ENCODE measurements at regions not wholly inside any gene's neighbourhood (a gene's known extent, or its start where the extent isn't known, plus 50 kb on each side); places are given as distances from the start of the nearest gene placed in this dataset.

DNA sequence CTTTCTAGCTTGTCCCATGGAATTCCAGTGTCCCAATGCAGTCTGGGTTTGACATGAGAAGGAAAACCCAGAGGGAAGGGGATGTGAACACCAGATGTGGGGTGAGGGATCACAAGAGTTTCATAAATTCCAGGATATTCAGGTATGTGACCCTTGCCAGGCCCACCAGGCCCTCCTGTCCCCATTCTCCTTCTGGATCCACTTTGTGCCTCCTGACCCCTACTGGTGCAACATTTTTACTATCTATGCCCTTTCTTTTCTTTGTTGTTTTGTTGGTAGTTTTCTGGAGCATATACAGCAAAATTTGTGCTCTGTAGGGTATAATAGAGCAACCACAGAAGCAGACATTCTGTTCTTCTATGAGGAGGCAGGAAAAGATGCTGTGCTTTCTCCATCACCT is 597.0 kb upstream of the GRAMD2B start:
- intact Hi-C loops (cut with DNase I): no loop called here
- no peak for DNase-seq
- TF ChIP-seq POLR2A (IDR thresholded peaks at IDR 0.05) (no peak), POLR2AphosphoS5 (IDR thresholded peaks at IDR 0.05) (no peak), EP300 (IDR thresholded peaks at IDR 0.05) (no peak)
- TF ChIP-seq, protein P1, sequence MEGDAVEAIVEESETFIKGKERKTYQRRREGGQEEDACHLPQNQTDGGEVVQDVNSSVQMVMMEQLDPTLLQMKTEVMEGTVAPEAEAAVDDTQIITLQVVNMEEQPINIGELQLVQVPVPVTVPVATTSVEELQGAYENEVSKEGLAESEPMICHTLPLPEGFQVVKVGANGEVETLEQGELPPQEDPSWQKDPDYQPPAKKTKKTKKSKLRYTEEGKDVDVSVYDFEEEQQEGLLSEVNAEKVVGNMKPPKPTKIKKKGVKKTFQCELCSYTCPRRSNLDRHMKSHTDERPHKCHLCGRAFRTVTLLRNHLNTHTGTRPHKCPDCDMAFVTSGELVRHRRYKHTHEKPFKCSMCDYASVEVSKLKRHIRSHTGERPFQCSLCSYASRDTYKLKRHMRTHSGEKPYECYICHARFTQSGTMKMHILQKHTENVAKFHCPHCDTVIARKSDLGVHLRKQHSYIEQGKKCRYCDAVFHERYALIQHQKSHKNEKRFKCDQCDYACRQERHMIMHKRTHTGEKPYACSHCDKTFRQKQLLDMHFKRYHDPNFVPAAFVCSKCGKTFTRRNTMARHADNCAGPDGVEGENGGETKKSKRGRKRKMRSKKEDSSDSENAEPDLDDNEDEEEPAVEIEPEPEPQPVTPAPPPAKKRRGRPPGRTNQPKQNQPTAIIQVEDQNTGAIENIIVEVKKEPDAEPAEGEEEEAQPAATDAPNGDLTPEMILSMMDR (IDR thresholded peaks at IDR 0.05): no peak

DNA sequence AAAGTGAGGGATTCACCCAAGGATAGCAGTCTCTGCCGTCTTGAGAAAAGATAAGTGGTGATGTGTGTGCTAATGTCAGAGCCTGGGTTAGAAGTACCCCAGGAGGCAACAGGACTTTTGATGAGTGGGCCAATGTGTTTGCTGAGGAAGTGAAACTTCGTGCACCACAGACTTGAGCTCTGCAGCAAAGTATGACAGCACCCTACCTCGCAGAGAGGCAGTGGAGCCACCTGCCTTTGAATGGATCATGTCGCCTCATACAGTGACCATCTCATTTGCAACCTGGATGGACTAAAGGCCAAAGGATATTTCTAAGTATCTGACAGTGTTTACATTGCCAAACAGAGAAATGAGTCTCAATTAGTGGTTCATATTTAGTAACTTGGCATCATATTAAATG is 593.9 kb upstream of the GRAMD2B start:
- no peak for DNase-seq
- WGBS, 2 donors: 71 to 81% methylated on average over 4 of the region's 4 CpGs
- Histone ChIP-seq H3K9me3 (no peaks in the 10 kb centered on the region), H3K4me3 (no peak overlapping the region), H3K36me3 (no peaks in the 10 kb centered on the region), H3K27ac (no peak overlapping the region), H3K27me3 (no peaks in the 10 kb centered on the region), H3K4me1 (no peaks in the 10 kb centered on the region)
- intact Hi-C loops (cut with DNase I): no loop called here
- TF ChIP-seq, protein P1 (IDR thresholded peaks at IDR 0.05): no peak
- no peak for TF ChIP-seq POLR2A (IDR thresholded peaks at IDR 0.05)

More for the DNA sequence above, 597.0 kb upstream of the GRAMD2B start:
- Histone ChIP-seq H3K4me1 (no peaks in the 10 kb centered on the region), H3K27me3 (no peaks in the 10 kb centered on the region), H3K27ac (no peak overlapping the region), H3K4me3 (no peak overlapping the region), H3K36me3 (no peaks in the 10 kb centered on the region), H3K9me3 (no peaks in the 10 kb centered on the region)

DNA sequence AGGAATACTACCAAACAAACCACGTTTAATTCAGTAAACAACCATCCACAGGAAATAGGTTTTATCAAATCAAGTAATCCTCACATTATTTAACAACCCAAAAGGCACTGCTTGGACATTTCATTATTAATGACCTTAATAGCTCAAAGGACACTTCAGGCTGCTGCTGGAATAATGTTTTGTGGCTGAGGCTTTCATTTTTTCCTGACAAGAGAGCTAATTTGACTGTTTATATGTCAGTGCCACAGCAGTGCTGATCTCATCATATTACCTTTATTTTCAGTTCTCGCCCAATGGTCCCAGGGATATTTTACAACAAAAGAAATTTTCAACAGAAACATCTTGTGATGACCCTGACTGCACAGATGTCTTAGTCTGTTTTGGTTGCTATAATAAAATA is 589.8 kb upstream of the GRAMD2B start:
- no peak overlapping the region for H3K4me3 ChIP-seq
- WGBS, 2 donors: 56 to 66% methylated on average over 2 of the region's 2 CpGs
- no peak for DNase-seq
- intact Hi-C loops (cut with DNase I): no loop called here
- H3K4me1 ChIP-seq: peaks cover 0 to 7% (median 2%) of the 10 kb centered on the region in 4 donors
- TF ChIP-seq EP300 (IDR thresholded peaks at IDR 0.05) (no peak), POLR2A (IDR thresholded peaks at IDR 0.05) (no peak), POLR2AphosphoS5 (IDR thresholded peaks at IDR 0.05) (no peak)
- TF ChIP-seq, protein P1 (IDR thresholded peaks at IDR 0.05): no peak
- no peaks in the 10 kb centered on the region for H3K27me3 ChIP-seq
- H3K27ac ChIP-seq: no peak overlapping the region
- H3K9me3 ChIP-seq: no peaks in the 10 kb centered on the region
- H3K36me3 ChIP-seq: no peaks in the 10 kb centered on the region

DNA sequence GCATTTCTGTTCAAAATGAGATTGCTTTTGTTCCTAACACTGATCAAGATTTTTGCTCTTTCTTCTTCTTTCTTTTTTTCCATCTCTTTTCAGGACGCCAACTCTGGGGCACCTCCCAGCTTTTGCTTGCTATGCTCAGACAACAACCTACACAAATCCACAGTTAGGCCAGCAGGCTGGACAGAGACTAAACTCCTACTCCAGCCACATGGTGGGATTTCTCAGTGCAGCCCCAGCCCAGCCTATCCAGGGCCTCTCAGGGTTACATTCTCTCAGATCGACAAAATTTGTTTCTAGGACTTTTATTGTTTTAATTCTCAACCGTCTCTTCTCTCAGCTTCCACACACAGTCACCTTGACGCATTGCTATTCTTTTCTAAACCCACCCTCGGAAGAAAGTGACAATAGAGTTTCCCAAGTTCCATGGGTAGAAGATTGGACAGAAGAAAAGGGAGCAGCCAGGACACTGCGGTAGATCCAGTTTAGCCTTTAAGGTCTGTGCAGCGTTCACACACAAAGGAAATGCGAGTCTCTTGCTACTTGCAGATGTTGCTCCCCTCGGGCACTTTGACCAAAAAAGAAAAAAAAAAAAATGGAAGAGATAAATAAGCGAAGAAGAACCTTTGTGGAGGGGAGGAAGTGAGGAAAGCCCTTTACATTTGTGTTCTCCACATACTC is 588.6 kb upstream of the GRAMD2B start:
- Histone ChIP-seq H3K4me3 (no peak overlapping the region), H3K36me3 (no peaks in the 10 kb centered on the region), H3K9me3 (no peaks in the 10 kb centered on the region), H3K27ac (no peak overlapping the region), H3K27me3 (no peaks in the 10 kb centered on the region), H3K4me1 (peaks cover 0 to 7% (median 2%) of the 10 kb centered on the region in 4 donors)
- WGBS, 2 donors: 84 to 86% methylated on average over 10 of the region's 10 CpGs
- no peak for DNase-seq
- TF ChIP-seq POLR2AphosphoS5 (IDR thresholded peaks at IDR 0.05): no peak
- no peak for TF ChIP-seq POLR2A (IDR thresholded peaks at IDR 0.05)
- no peak for TF ChIP-seq EP300 (IDR thresholded peaks at IDR 0.05)
- TF ChIP-seq, protein P1 (IDR thresholded peaks at IDR 0.05): no peak
- intact Hi-C loops (cut with DNase I): no loop called here

All from sigmoid colon (tissue), 6 donors.